ENCODE measurements at regions not wholly inside any gene's neighbourhood (a gene's known extent, or its start where the extent isn't known, plus 50 kb on each side); places are given as distances from the start of the nearest gene placed in this dataset.
"Not testable (repeated sequence)": the region's sequence is repeated elsewhere in the genome, so short reads cannot be mapped to it uniquely, and the experiment has no call there.

- TF ChIP-seq CTCF (IDR thresholded peaks at IDR 0.05; ENCODE audit: borderline replicate concordance, insufficient read depth, low read depth, low read length): no peak
These were observed 95.6 kb downstream of the DLEU7 start for GRCh38 chr13:50747737-50748350.

GRCh38 chr13:50753221-50753620, 90.3 kb downstream of the DLEU7 start:
- not testable (repeated sequence) for H3K4me3 ChIP-seq (ENCODE audit: low read depth, low read length)

More at GRCh38 chr13:50747737-50748350, 95.6 kb downstream of the DLEU7 start:
- no peak overlapping the region for H3K4me3 ChIP-seq (ENCODE audit: low read depth, low read length)

GRCh38 chr13:50755862-50756685, 87.4 kb downstream of the DLEU7 start:
- H3K4me3 ChIP-seq (ENCODE audit: low read depth, low read length): not testable (repeated sequence)

- H3K4me3 ChIP-seq (ENCODE audit: low read depth, low read length): no peak overlapping the region
- no peak for TF ChIP-seq CTCF (IDR thresholded peaks at IDR 0.05; ENCODE audit: borderline replicate concordance, insufficient read depth, low read depth, low read length)
These were observed 86.5 kb downstream of the DLEU7 start for GRCh38 chr13:50757008-50757407.

GRCh38 chr13:50758796-50759195, 84.7 kb downstream of the DLEU7 start:
- TF ChIP-seq CTCF (IDR thresholded peaks at IDR 0.05; ENCODE audit: borderline replicate concordance, insufficient read depth, low read depth, low read length): no peak
- H3K4me3 ChIP-seq (ENCODE audit: low read depth, low read length): no peak overlapping the region

- no peak for TF ChIP-seq CTCF (IDR thresholded peaks at IDR 0.05; ENCODE audit: borderline replicate concordance, insufficient read depth, low read depth, low read length)
- no peak overlapping the region for H3K4me3 ChIP-seq (ENCODE audit: low read depth, low read length)
These were observed 82.7 kb downstream of the DLEU7 start for GRCh38 chr13:50760751-50761150.

- H3K4me3 ChIP-seq (ENCODE audit: low read depth, low read length): no peak overlapping the region
- TF ChIP-seq CTCF (IDR thresholded peaks at IDR 0.05; ENCODE audit: borderline replicate concordance, insufficient read depth, low read depth, low read length): no peak
These were observed 82.1 kb downstream of the DLEU7 start for GRCh38 chr13:50761406-50761805.

GRCh38 chr13:50762969-50763567, 80.4 kb downstream of the DLEU7 start:
- H3K4me3 ChIP-seq (ENCODE audit: low read depth, low read length): no peak overlapping the region
- no peak for TF ChIP-seq CTCF (IDR thresholded peaks at IDR 0.05; ENCODE audit: borderline replicate concordance, insufficient read depth, low read depth, low read length)
